GM12878 (cell line): ENCODE measurements at regions not wholly inside any gene's neighbourhood (a gene's known extent, or its start where the extent isn't known, plus 50 kb on each side); places are given as distances from the start of the nearest gene placed in this dataset.

Source experiments
- ATAC-seq: fragments of 200-7000 bp; cut with Tn5 transposase; 3 replicates; pipeline ENCODE4 v1.9.1; 2020; ENCODE audit warnings: mild to moderate bottlenecking, moderate library complexity
- BruUV-seq: library from RNA; stranded (reverse); fragments of 400-500 nt; replicated peaks from 2 replicates; lab custom pipeline; 2021; lab: Mats Ljungman, UMichigan
- CTCF ChIA-PET: fragments of 300-600 bp; sonication (Branson Sonifier 250); formaldehyde crosslinking; extraction: SDS; loops from one replicate; lab custom pipeline; 2021; ENCODE audit warnings: inconsistent platforms; lab: Yijun Ruan, JAX
- POLR2A ChIA-PET: fragments of 350-600 bp; formaldehyde crosslinking; extraction: SDS; loops from one replicate; lab custom pipeline; 2021; ENCODE audit warnings: inconsistent platforms; lab: Charles Lee
- RAD21 ChIA-PET: fragments of 300-600 bp; sonication (Branson Sonifier 250); formaldehyde crosslinking; loops from one replicate; lab custom pipeline; 2023; ENCODE audit warnings: antibody characterized with exemption; ENCODE audit not compliant: unreplicated experiment; lab: Charles Lee
- SMC1A ChIA-PET: fragments of 300-600 bp; sonication (Branson Sonifier 250); formaldehyde crosslinking; loops from one replicate; lab custom pipeline; 2023; ENCODE audit not compliant: unreplicated experiment, uncharacterized antibody; lab: Charles Lee
- DNase-seq: peaks from one replicate; pipeline ENCODE4 v3.0.0-alpha.2; 2011; ENCODE audit warnings: low read depth, low spot score
- FAIRE-seq: peaks from 3 replicates; lab custom pipeline; 2011; peaks lifted over from hg19 to GRCh38; lab: Jason Lieb, UNC
- H2AFZ ChIP-seq: 2 replicates; pipeline ENCODE4 v1.6.0; 2011; ENCODE audit warnings: low read depth, low read length, control low read depth; ENCODE audit not compliant: control insufficient read depth
- H3K27ac ChIP-seq: 2 replicates; pipeline ENCODE4 v1.5.1; 2011; ENCODE audit warnings: control low read depth; ENCODE audit not compliant: control insufficient read depth, insufficient read depth
- H3K27me3 ChIP-seq, 2 experiments: replicated peaks in 1 of 2; 2 replicates each; pipeline versions ENCODE4 v1.6.0 to v1.6.1; 2011; ENCODE audit warnings: low read length in 1 of 2; ENCODE audit not compliant: control insufficient read depth in 2 of 2, insufficient read depth in 2 of 2
- H3K36me3 ChIP-seq, 2 experiments: 2 replicates each; pipeline ENCODE4 v1.5.1; 2011; ENCODE audit warnings: low read length in 1 of 2; ENCODE audit not compliant: control insufficient read depth in 2 of 2, insufficient read depth in 2 of 2
- H3K4me1 ChIP-seq: 2 replicates; pipeline ENCODE4 v1.6.1; 2011; ENCODE audit warnings: mild to moderate bottlenecking, low read length, moderate library complexity, mixed read lengths; ENCODE audit not compliant: control insufficient read depth, insufficient read depth
- H3K4me2 ChIP-seq: 2 replicates; pipeline ENCODE4 v1.6.0; 2011; ENCODE audit warnings: control low read depth; ENCODE audit not compliant: control insufficient read depth, insufficient read depth
- H3K4me3 ChIP-seq: fragments of 200-600 bp; sonication (generic); 2 replicates; pipeline ENCODE4 v1.5.1; 2016
- H3K79me2 ChIP-seq: 2 replicates; pipeline ENCODE4 v1.6.0; 2011; ENCODE audit warnings: low read length; ENCODE audit not compliant: control insufficient read depth, insufficient read depth
- H3K9ac ChIP-seq: 2 replicates; pipeline ENCODE4 v1.8.0; 2011; ENCODE audit warnings: low read length, control low read depth, mixed read lengths; ENCODE audit not compliant: control insufficient read depth, insufficient read depth
- H3K9me3 ChIP-seq: replicated peaks from 3 replicates; pipeline ENCODE4 v1.5.1; 2011; ENCODE audit warnings: mild to moderate bottlenecking, low read length; ENCODE audit not compliant: control insufficient read depth, insufficient read depth
- H4K20me1 ChIP-seq: 2 replicates; pipeline ENCODE4 v1.6.0; 2011; ENCODE audit not compliant: control insufficient read depth, insufficient read depth
- BMI1 ChIP-seq: fragments of 450-650 bp; IDR thresholded peaks from 2 replicates; pipeline ENCODE4 v1.6.1; 2016; ENCODE audit warnings: mild to moderate bottlenecking, moderate library complexity, borderline replicate concordance
- CREB1 ChIP-seq: IDR thresholded peaks from 2 replicates; pipeline ENCODE4 v1.6.1; 2012; ENCODE audit warnings: low read depth, mild to moderate bottlenecking, inconsistent platforms
- CTCF ChIP-seq, 3 experiments: IDR thresholded peaks in 2 of 3; conservative IDR thresholded peaks in 1 of 3; 2 replicates each; pipeline ENCODE4 v1.5.1; 2011; ENCODE audit warnings: low read depth in 3 of 3, low read length in 3 of 3, mild to moderate bottlenecking in 3 of 3, control low read depth in 2 of 3, moderate library complexity in 2 of 3, inconsistent platforms in 1 of 3, mixed read lengths in 1 of 3; ENCODE audit not compliant: control insufficient read depth in 2 of 3, insufficient read depth in 1 of 3; ENCODE audit errors: extremely low read depth in 1 of 3
- ELK1 ChIP-seq: IDR thresholded peaks from 2 replicates; pipeline ENCODE4 v1.6.1; 2012; ENCODE audit warnings: low read depth, low read length, improper control_type of control experiment
- JUNB ChIP-seq: IDR thresholded peaks from 2 replicates; pipeline ENCODE4 v1.6.1; 2016; ENCODE audit warnings: antibody characterized with exemption, mild to moderate bottlenecking
- KAT2A ChIP-seq: conservative IDR thresholded peaks from 2 replicates; pipeline ENCODE4 v1.6.1; 2011; ENCODE audit warnings: low read depth, low read length; ENCODE audit not compliant: control insufficient read depth
- PAX5 ChIP-seq: IDR thresholded peaks from 2 replicates; pipeline ENCODE4 v1.6.1; 2011; ENCODE audit warnings: low read depth, low read length, borderline replicate concordance
- RAD21 ChIP-seq: IDR thresholded peaks from 2 replicates; pipeline ENCODE4 v1.6.1; 2011; ENCODE audit warnings: mild to moderate bottlenecking, low read depth, low read length, moderate library complexity; ENCODE audit not compliant: insufficient read depth
- RFX5 ChIP-seq: IDR thresholded peaks from 2 replicates; pipeline ENCODE4 v1.6.1; 2011; ENCODE audit warnings: low read depth, low read length, improper control_type of control experiment
- STAT1 ChIP-seq: fragments of 450-650 bp; conservative IDR thresholded peaks from 2 replicates; pipeline ENCODE4 v1.6.1; 2014; ENCODE audit warnings: antibody characterized with exemption, mild to moderate bottlenecking
- TCF12 ChIP-seq: IDR thresholded peaks from 2 replicates; pipeline ENCODE4 v1.6.1; 2011; ENCODE audit warnings: low read depth, mild to moderate bottlenecking, low read length
- ZZZ3 ChIP-seq: IDR thresholded peaks from 2 replicates; pipeline ENCODE4 v1.6.1; 2011; ENCODE audit warnings: low read depth; ENCODE audit not compliant: control insufficient read depth, insufficient read length
- WGBS: methylation state at CpG from one replicate; pipeline ENCODE4 v1.1.6; 2016; ENCODE audit warnings: low lambda C conversion rate; ENCODE audit not compliant: insufficient replicate concordance, insufficient coverage; ENCODE audit errors: missing lambda C conversion rate; 5-methylcytosine and 5-hydroxymethylcytosine counted together
- in situ Hi-C: fragments of 300-500 bp; cut with MboI; formaldehyde crosslinking; loops from 9 replicates; pipeline ENCODE4 v1.14.3; 2018; ENCODE audit warnings: mixed read lengths
- intact Hi-C: fragments of 100-400 bp; cut with micrococcal nuclease; formaldehyde crosslinking; loops from one replicate; pipeline ENCODE4 v1.14.2; 2022; ENCODE audit not compliant: unreplicated experiment

- H2AFZ ChIP-seq: no peak overlapping the region
- RAD21 ChIA-PET: interaction anchor here (0.9 to 1.9 kb wide), 4 partner anchors 13 to 451 kb away, joined by 3 to 6 read pairs (median 4); no protein-coding TSS in a partner anchor
- POLR2A ChIA-PET: interaction anchor here (0.9 kb wide), 1 partner anchor 330 kb away, joined by 3 read pairs; no protein-coding TSS in a partner anchor
- no peak overlapping the region for H3K4me3 ChIP-seq
- no peaks in the 10 kb centered on the region for H3K36me3 ChIP-seq
- SMC1A ChIA-PET: interaction anchor here (0.8 to 2.4 kb wide), 8 partner anchors 11 to 188 kb away, joined by 3 to 21 read pairs (median 4); no protein-coding TSS in a partner anchor
- H3K27me3 ChIP-seq: no peaks in the 10 kb centered on the region
- in situ Hi-C loops: no loop called here
- no peak overlapping the region for H3K4me2 ChIP-seq
- H3K27ac ChIP-seq: no peak overlapping the region
- ATAC-seq (no peak), DNase-seq (no peak), FAIRE-seq (no peak)
- BruUV-seq: no TSS peak
- no peaks in the 10 kb centered on the region for H4K20me1 ChIP-seq
- no peaks in the 10 kb centered on the region for H3K4me1 ChIP-seq
- CTCF ChIA-PET: interaction anchor here (0.5 to 1.9 kb wide), 9 partner anchors 10 to 1070 kb away, joined by 3 to 11 read pairs (median 3); no protein-coding TSS in a partner anchor
- WGBS: 0% methylated on average over 1 of the region's 1 CpG
- H3K79me2 ChIP-seq: no peaks in the 10 kb centered on the region
- intact Hi-C loops: no loop called here
- no peak overlapping the region for H3K9ac ChIP-seq
- TF ChIP-seq PAX5 (no peak), BMI1 (no peak), TCF12 (no peak), STAT1 (no peak), JUNB (no peak)
- no peaks in the 10 kb centered on the region for H3K9me3 ChIP-seq
These were observed 117.1 kb upstream of the KRR1 start for GRCh38 chr12:75628511-75628910.

DNA sequence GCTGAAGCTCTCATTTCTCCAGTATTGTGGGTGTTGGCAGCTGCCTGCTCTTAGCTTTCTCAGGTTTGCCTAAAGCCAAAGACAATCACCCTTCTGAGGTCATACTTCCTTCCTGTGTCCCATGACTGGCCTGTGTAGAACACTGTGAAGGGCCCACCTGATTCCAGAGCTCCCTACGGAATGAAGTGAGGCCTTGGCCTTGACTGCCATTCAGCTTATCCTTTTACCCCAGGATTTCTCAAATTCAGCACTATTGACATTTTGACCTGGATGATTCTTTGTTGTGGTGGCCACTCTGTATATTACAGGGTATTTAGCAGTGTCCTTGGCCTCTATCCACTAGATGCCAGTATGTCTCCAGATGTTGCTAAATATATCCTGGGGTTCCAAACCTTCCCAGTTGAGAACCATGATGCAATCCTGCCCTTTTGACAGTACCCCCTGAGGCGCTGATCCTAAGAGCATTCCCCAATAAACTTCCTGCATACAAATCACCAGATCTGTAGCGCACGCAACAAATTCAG lies 112.3 kb upstream of the KRR1 start:
- Histone ChIP-seq H2AFZ (no peak overlapping the region), H3K79me2 (no peaks in the 10 kb centered on the region), H3K9ac (no peak overlapping the region), H3K27ac (no peak overlapping the region), H3K4me1 (no peaks in the 10 kb centered on the region), H3K36me3 (no peaks in the 10 kb centered on the region), H4K20me1 (no peaks in the 10 kb centered on the region), H3K4me2 (no peak overlapping the region), H3K4me3 (no peak overlapping the region), H3K27me3 (no peaks in the 10 kb centered on the region), H3K9me3 (no peaks in the 10 kb centered on the region)
- POLR2A ChIA-PET: no interaction called here
- CTCF ChIA-PET: interaction anchor here (0.6 to 1.2 kb wide), 3 partner anchors 115 to 423 kb away, joined by 3 to 4 read pairs (median 3); no protein-coding TSS in a partner anchor
- FAIRE-seq (no peak), DNase-seq (no peak), ATAC-seq (peak; percentile 54)
- BruUV-seq: no TSS peak
- SMC1A ChIA-PET: interaction anchor here (0.8 to 1.8 kb wide), 12 partner anchors 12 to 408 kb away, joined by 3 to 11 read pairs (median 3); partner anchors contain the start of gene PHLDA1
- RAD21 ChIA-PET: interaction anchor here (1.0 to 1.3 kb wide), 2 partner anchors 17 to 46 kb away, joined by 3 to 4 read pairs; no protein-coding TSS in a partner anchor
- intact Hi-C loops: no loop called here
- in situ Hi-C loops: no loop called here
- WGBS: 56% methylated on average over 4 of the region's 4 CpGs
- TF ChIP-seq CTCF (IDR thresholded peaks at IDR 0.05 in 2 of 3, conservative IDR thresholded peaks at IDR 0.05 in 1 of 3; ENCODE audit: control insufficient read depth in 2 of 3, extremely low read depth in 1 of 3, insufficient read depth in 1 of 3, low read depth in 3 of 3, low read length in 3 of 3) (peak in 1 of 3 experiments; percentile 12; a peak in 1 of 6 replicates), RFX5 (no peak), ZZZ3 (no peak), KAT2A (no peak), RAD21 (peak; percentile 34; the same call in 1 of the 2 replicates), CREB1 (no peak), ELK1 (no peak)
